HCT116 (cell line): ENCODE measurements at regions not wholly inside any gene's neighbourhood (a gene's known extent, or its start where the extent isn't known, plus 50 kb on each side); places are given as distances from the start of the nearest gene placed in this dataset.

Experiments
- ATAC-seq: fragments of 200-7000 bp; cut with Tn5 transposase; 2 replicates; pipeline ENCODE4 v1.9.1; 2020; ENCODE audit warnings: mild to moderate bottlenecking, moderate library complexity
- BruUV-seq: library from RNA; stranded (reverse); fragments of 400-500 nt; replicated peaks from 2 replicates; lab custom pipeline; 2021; lab: Mats Ljungman, UMichigan
- CTCF ChIA-PET: fragments of 300-600 bp; sonication (Branson Sonifier 250); formaldehyde crosslinking; loops from one replicate; lab custom pipeline; 2021; ENCODE audit warnings: antibody characterized with exemption; lab: Charles Lee
- POLR2A ChIA-PET: fragments of 300-600, 350-600 bp; sonication (Branson Sonifier 250); formaldehyde crosslinking; loops from one replicate; lab custom pipeline; 2021; ENCODE audit warnings: antibody characterized with exemption; lab: Charles Lee
- RAD21 ChIA-PET, 2 experiments: fragments of 300-600 bp; sonication (Branson Sonifier 250); formaldehyde crosslinking; loops; one replicate each; lab custom pipeline; 2023; ENCODE audit warnings: low total read pairs in 2 of 2; ENCODE audit not compliant: uncharacterized antibody in 2 of 2, unreplicated experiment in 2 of 2, low non-redundant PET in 1 of 2; lab: Charles Lee
- DNase-seq: peaks from one replicate; pipeline ENCODE4 v3.0.0-alpha.2; 2010; ENCODE audit warnings: low read depth, low spot score
- H2AFZ ChIP-seq: fragments of 200-600 bp; shearing (Covaris generic), sonication (generic); 2 replicates; pipeline ENCODE4 v1.6.1; 2017; ENCODE audit warnings: low read depth, mixed run types, mixed read lengths, antibody characterized with exemption, low read length; ENCODE audit not compliant: poor library complexity, severe bottlenecking
- H3K27ac ChIP-seq: 2 replicates; pipeline ENCODE4 v1.5.1; 2012; ENCODE audit warnings: low read depth, low read length
- H3K27me3 ChIP-seq: fragments of 200-600 bp; sonication (generic); 2 replicates; pipeline ENCODE4 v1.6.1; 2016; ENCODE audit warnings: mixed run types, low read length, mixed read lengths; ENCODE audit not compliant: insufficient read depth
- H3K36me3 ChIP-seq, 2 experiments: fragments of 200-500 bp in 1 of 2; fragments of 200-600 bp in 1 of 2; sonication (Bioruptor generic) in 1 of 2; sonication (generic) in 1 of 2; 2 replicates each; pipeline versions ENCODE4 v1.5.1 to v1.6.1; 2014 to 2016; ENCODE audit warnings: low read length in 2 of 2, inconsistent platforms in 1 of 2, mixed read lengths in 1 of 2, mixed run types in 1 of 2; ENCODE audit not compliant: insufficient read depth in 2 of 2, control insufficient read depth in 1 of 2
- H3K4me1 ChIP-seq, 2 experiments: fragments of 200-600 bp in 1 of 2; sonication (generic) in 1 of 2; 2 replicates each; pipeline versions ENCODE4 v1.5.1 to v1.6.1; 2012 to 2017; ENCODE audit warnings: low read length in 2 of 2, inconsistent platforms in 1 of 2, mild to moderate bottlenecking in 1 of 2, mixed read lengths in 1 of 2, mixed run types in 1 of 2, moderate library complexity in 1 of 2; ENCODE audit not compliant: insufficient read depth in 2 of 2, control insufficient read depth in 1 of 2
- H3K4me2 ChIP-seq: fragments of 200-600 bp; sonication (generic); 2 replicates; pipeline ENCODE4 v1.6.1; 2017; ENCODE audit warnings: mixed run types, low read length, mixed read lengths
- H3K4me3 ChIP-seq, 2 experiments: fragments of 200-600 bp in 1 of 2; sonication (generic) in 1 of 2; replicated peaks in 1 of 2; 2 replicates each; pipeline ENCODE4 v1.5.1; 2011 to 2016; ENCODE audit warnings: low read length in 2 of 2, control low read depth in 1 of 2, low read depth in 1 of 2, mild to moderate bottlenecking in 1 of 2, mixed read lengths in 1 of 2, mixed run types in 1 of 2
- H3K79me2 ChIP-seq: fragments of 200-600 bp; sonication (generic); 2 replicates; pipeline ENCODE4 v1.6.1; 2017; ENCODE audit warnings: mild to moderate bottlenecking, mixed run types, low read length, moderate library complexity, mixed read lengths; ENCODE audit not compliant: insufficient read depth
- H3K9ac ChIP-seq: fragments of 200-600 bp; sonication (generic); 2 replicates; pipeline ENCODE4 v1.6.1; 2016; ENCODE audit warnings: low read length, mixed read lengths
- H3K9me2 ChIP-seq: fragments of 200-600 bp; sonication (generic), shearing (Covaris generic); 2 replicates; pipeline ENCODE4 v1.6.1; 2017; ENCODE audit warnings: mixed run types, mild to moderate bottlenecking, moderate library complexity; ENCODE audit not compliant: insufficient read depth
- H3K9me3 ChIP-seq, 2 experiments: fragments of 200-500 bp in 1 of 2; fragments of 200-600 bp in 1 of 2; sonication (Bioruptor generic) in 1 of 2; sonication (generic) in 1 of 2; 2 replicates each; pipeline ENCODE4 v1.6.1; 2014 to 2017; ENCODE audit warnings: low read length in 2 of 2, mixed read lengths in 2 of 2, inconsistent platforms in 1 of 2, low read depth in 1 of 2, mild to moderate bottlenecking in 1 of 2, mixed run types in 1 of 2, moderate library complexity in 1 of 2; ENCODE audit not compliant: control insufficient read depth in 1 of 2, insufficient read depth in 1 of 2
- H4K20me1 ChIP-seq: fragments of 200-600 bp; sonication (generic), shearing (Covaris generic); 2 replicates; pipeline ENCODE4 v1.6.1; 2017; ENCODE audit warnings: mixed run types, mild to moderate bottlenecking, moderate library complexity; ENCODE audit not compliant: insufficient read depth
- ELF1 ChIP-seq: IDR thresholded peaks from 2 replicates; pipeline ENCODE4 v1.6.1; 2012; ENCODE audit warnings: low read depth, borderline replicate concordance
- REST ChIP-seq: IDR thresholded peaks from 2 replicates; pipeline ENCODE4 v1.6.1; 2012; ENCODE audit warnings: low read depth
- SIN3A ChIP-seq: IDR thresholded peaks from 2 replicates; pipeline ENCODE4 v1.6.1; 2012; ENCODE audit warnings: low read depth
- YY1 ChIP-seq: IDR thresholded peaks from 2 replicates; pipeline ENCODE4 v1.6.1; 2011; ENCODE audit warnings: low read length, low read depth, moderate library complexity, mild to moderate bottlenecking; ENCODE audit not compliant: insufficient replicate concordance; ENCODE audit errors: extremely low read depth
- intact Hi-C: fragments of 100-400 bp; cut with micrococcal nuclease; formaldehyde crosslinking; loops from 2 replicates; pipeline ENCODE4 v1.10.0; 2022
- TF ChIP-seq, protein P1 (sequence below): IDR thresholded peaks from 2 replicates; pipeline ENCODE4 v1.6.1; 2012
- TF ChIP-seq, protein P2 (sequence below), 3 experiments: fragments of 200-600 bp in 1 of 3; sonication (generic) in 1 of 3; IDR thresholded peaks in 2 of 3; conservative IDR thresholded peaks in 1 of 3; 2 replicates each; pipeline ENCODE4 v1.5.1; 2012 to 2017; ENCODE audit warnings: low read depth in 2 of 3, low read length in 2 of 3, antibody characterized with exemption in 1 of 3, borderline replicate concordance in 1 of 3, control low read depth in 1 of 3, mild to moderate bottlenecking in 1 of 3, mixed read lengths in 1 of 3, mixed run types in 1 of 3, moderate library complexity in 1 of 3; ENCODE audit not compliant: insufficient read depth in 1 of 3

- no TSS peak for BruUV-seq
- ChIA-PET RAD21 (no interaction called here), POLR2A (no interaction called here), CTCF (no interaction called here)
- Histone ChIP-seq H3K36me3 (peaks cover 8 to 11% of the 10 kb centered on the region in 2 experiments; a peak in 3 of 4 replicates), H3K9ac (no peak overlapping the region), H3K4me2 (no peak overlapping the region), H3K4me1 (no peaks in the 10 kb centered on the region), H3K4me3 (no peak overlapping the region), H4K20me1 (no peaks in the 10 kb centered on the region), H3K79me2 (no peaks in the 10 kb centered on the region), H2AFZ (no peak overlapping the region), H3K9me2 (no peaks in the 10 kb centered on the region), H3K9me3 (no peaks in the 10 kb centered on the region), H3K27ac (no peak overlapping the region), H3K27me3 (no peaks in the 10 kb centered on the region)
- intact Hi-C loops = loop anchor here (10.0 kb wide), 1 partner anchor 244 kb away; no protein-coding TSS in a partner anchor
- no peak for ATAC-seq
- DNase-seq = no peak
- TF ChIP-seq REST (no peak), YY1 (no peak), ELF1 (no peak), SIN3A (no peak)
- TF ChIP-seq, protein P1, sequence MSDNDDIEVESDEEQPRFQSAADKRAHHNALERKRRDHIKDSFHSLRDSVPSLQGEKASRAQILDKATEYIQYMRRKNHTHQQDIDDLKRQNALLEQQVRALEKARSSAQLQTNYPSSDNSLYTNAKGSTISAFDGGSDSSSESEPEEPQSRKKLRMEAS = no peak
- TF ChIP-seq, protein P2, sequence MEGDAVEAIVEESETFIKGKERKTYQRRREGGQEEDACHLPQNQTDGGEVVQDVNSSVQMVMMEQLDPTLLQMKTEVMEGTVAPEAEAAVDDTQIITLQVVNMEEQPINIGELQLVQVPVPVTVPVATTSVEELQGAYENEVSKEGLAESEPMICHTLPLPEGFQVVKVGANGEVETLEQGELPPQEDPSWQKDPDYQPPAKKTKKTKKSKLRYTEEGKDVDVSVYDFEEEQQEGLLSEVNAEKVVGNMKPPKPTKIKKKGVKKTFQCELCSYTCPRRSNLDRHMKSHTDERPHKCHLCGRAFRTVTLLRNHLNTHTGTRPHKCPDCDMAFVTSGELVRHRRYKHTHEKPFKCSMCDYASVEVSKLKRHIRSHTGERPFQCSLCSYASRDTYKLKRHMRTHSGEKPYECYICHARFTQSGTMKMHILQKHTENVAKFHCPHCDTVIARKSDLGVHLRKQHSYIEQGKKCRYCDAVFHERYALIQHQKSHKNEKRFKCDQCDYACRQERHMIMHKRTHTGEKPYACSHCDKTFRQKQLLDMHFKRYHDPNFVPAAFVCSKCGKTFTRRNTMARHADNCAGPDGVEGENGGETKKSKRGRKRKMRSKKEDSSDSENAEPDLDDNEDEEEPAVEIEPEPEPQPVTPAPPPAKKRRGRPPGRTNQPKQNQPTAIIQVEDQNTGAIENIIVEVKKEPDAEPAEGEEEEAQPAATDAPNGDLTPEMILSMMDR (IDR thresholded peaks at IDR 0.05 in 2 of 3, conservative IDR thresholded peaks at IDR 0.05 in 1 of 3; ENCODE audit: borderline replicate concordance in 1 of 3, insufficient read depth in 1 of 3, low read depth in 2 of 3, low read length in 2 of 3) = no peak
These were observed 358.3 kb downstream of the SEC14L1 start for GRCh38 chr17:77498791-77499698.
